Keratinocyte (primary cell): ENCODE measurements at regions not wholly inside any gene's neighbourhood (a gene's known extent, or its start where the extent isn't known, plus 50 kb on each side); places are given as distances from the start of the nearest gene placed in this dataset.
A peak's percentile ranks its signal among the peaks of the same experiment; 100 is the strongest.

ENCODE experiments used
- DNase-seq: peaks from one replicate; pipeline ENCODE4 v3.0.0-alpha.2; 2011; ENCODE audit warnings: low read depth, missing footprints, low spot score
- FAIRE-seq: peaks from 2 replicates; lab custom pipeline; 2011; peaks lifted over from hg19 to GRCh38; lab: Jason Lieb, UNC
- H2AFZ ChIP-seq: 2 replicates; pipeline ENCODE4 v1.6.0; 2012; ENCODE audit warnings: low read length, control low read depth, inconsistent platforms; ENCODE audit not compliant: control insufficient read depth
- H3K27ac ChIP-seq: 2 replicates; pipeline ENCODE4 v1.5.1; 2011; ENCODE audit warnings: low read length; ENCODE audit not compliant: control insufficient read depth, insufficient read depth
- H3K27me3 ChIP-seq: 3 replicates; pipeline ENCODE4 v1.6.0; 2011; ENCODE audit warnings: low read length; ENCODE audit not compliant: control insufficient read depth, insufficient read depth; ENCODE audit errors: extremely low read depth
- H3K36me3 ChIP-seq, 2 experiments: 2 replicates in 1 of 2; 3 replicates in 1 of 2; pipeline ENCODE4 v1.5.1; 2011; ENCODE audit warnings: low read length in 2 of 2, mild to moderate bottlenecking in 1 of 2; ENCODE audit not compliant: control insufficient read depth in 2 of 2, insufficient read depth in 2 of 2; ENCODE audit errors: extremely low read depth in 1 of 2
- H3K4me1 ChIP-seq: 3 replicates; pipeline ENCODE4 v1.5.1; 2011; ENCODE audit warnings: low read length; ENCODE audit not compliant: control insufficient read depth, insufficient read depth; ENCODE audit errors: extremely low read depth
- H3K4me2 ChIP-seq: 3 replicates; pipeline ENCODE4 v1.6.0; 2011; ENCODE audit warnings: low read depth, low read length; ENCODE audit not compliant: control insufficient read depth, insufficient read depth; ENCODE audit errors: extremely low read depth
- H3K4me3 ChIP-seq, 3 experiments: fragments of 200-600 bp in 1 of 3; sonication (generic) in 1 of 3; 2 replicates in 2 of 3; 3 replicates in 1 of 3; pipeline ENCODE4 v1.5.1; 2011 to 2016; ENCODE audit warnings: low read length in 3 of 3, mild to moderate bottlenecking in 3 of 3, control low read depth in 2 of 3, inconsistent platforms in 1 of 3, low read depth in 1 of 3, mixed read lengths in 1 of 3, mixed run types in 1 of 3, moderate library complexity in 1 of 3; ENCODE audit not compliant: control insufficient read depth in 2 of 3, insufficient read depth in 2 of 3; ENCODE audit errors: extremely low read depth in 1 of 3
- H3K79me2 ChIP-seq: 2 replicates; pipeline ENCODE4 v1.6.0; 2012; ENCODE audit warnings: low read length; ENCODE audit not compliant: control insufficient read depth, insufficient read depth
- H3K9ac ChIP-seq: 3 replicates; pipeline ENCODE4 v1.6.0; 2011; ENCODE audit warnings: low read length; ENCODE audit not compliant: control insufficient read depth, insufficient read depth; ENCODE audit errors: extremely low read depth
- H3K9me1 ChIP-seq: 3 replicates; pipeline ENCODE4 v1.6.0; 2011; ENCODE audit warnings: low read length; ENCODE audit not compliant: control insufficient read depth, insufficient read depth; ENCODE audit errors: extremely low read depth
- H3K9me3 ChIP-seq: 2 replicates; pipeline ENCODE4 v1.5.1; 2012; ENCODE audit warnings: low read depth, low read length; ENCODE audit not compliant: control insufficient read depth
- H4K20me1 ChIP-seq: 3 replicates; pipeline ENCODE4 v1.6.0; 2011; ENCODE audit warnings: low read length; ENCODE audit not compliant: control insufficient read depth, insufficient read depth; ENCODE audit errors: extremely low read depth
- CTCF ChIP-seq, 3 experiments: IDR thresholded peaks in 1 of 3; conservative IDR thresholded peaks in 1 of 3; optimal IDR thresholded peaks in 1 of 3; 2 replicates in 2 of 3; 3 replicates in 1 of 3; pipeline versions ENCODE3 to v1.5.1; 2011; ENCODE audit warnings: low read length in 3 of 3, mild to moderate bottlenecking in 3 of 3, moderate library complexity in 2 of 3, control low read depth in 1 of 3, inconsistent platforms in 1 of 3; ENCODE audit not compliant: insufficient read depth in 2 of 3; ENCODE audit errors: extremely low read depth in 1 of 3
- EZH2 ChIP-seq: IDR thresholded peaks from one replicate; pipeline ENCODE4 v1.6.1; 2012; ENCODE audit warnings: inconsistent platforms, mild to moderate bottlenecking, low read length, moderate library complexity
- dilution Hi-C: fragments of 300-500 bp; cut with MboI; formaldehyde crosslinking; loops from one replicate; pipeline ENCODE4 v1.7.0; 2020; ENCODE audit warnings: low sequenced_read_pairs; ENCODE audit not compliant: extremely low pct_ligation_motif_present

- H2AFZ ChIP-seq, result no peak overlapping the region
- no peak overlapping the region for H3K4me3 ChIP-seq
- DNase-seq (no peak), FAIRE-seq (peak; percentile 26)
- H4K20me1 ChIP-seq, result no peaks in the 10 kb centered on the region
- peaks cover 7% of the 10 kb centered on the region for H3K4me1 ChIP-seq
- no peaks in the 10 kb centered on the region for H3K36me3 ChIP-seq
- no peak overlapping the region for H3K4me2 ChIP-seq
- dilution Hi-C loops, result no loop called here
- H3K9me1 ChIP-seq, result no peaks in the 10 kb centered on the region
- no peak overlapping the region for H3K9ac ChIP-seq
- H3K9me3 ChIP-seq, result no peaks in the 10 kb centered on the region
- TF ChIP-seq EZH2, result no peak
- no peak for TF ChIP-seq CTCF (optimal IDR thresholded peaks at IDR 0.05 in 1 of 3, IDR thresholded peaks at IDR 0.05 in 1 of 3, conservative IDR thresholded peaks at IDR 0.05 in 1 of 3; ENCODE audit: extremely low read depth in 1 of 3, insufficient read depth in 2 of 3, low read length in 3 of 3)
- H3K79me2 ChIP-seq, result no peaks in the 10 kb centered on the region
- no peak overlapping the region for H3K27ac ChIP-seq
- H3K27me3 ChIP-seq, result no peaks in the 10 kb centered on the region
Measured at GRCh38 chr3:46120983-46121382, 87.1 kb downstream of the CCR1 start.

GRCh38 chr3:46119709-46120498 lies 88.2 kb downstream of the CCR1 start:
- Histone ChIP-seq H4K20me1 (no peaks in the 10 kb centered on the region), H3K27ac (no peak overlapping the region), H3K9ac (no peak overlapping the region), H3K9me3 (no peaks in the 10 kb centered on the region), H3K79me2 (no peaks in the 10 kb centered on the region), H3K9me1 (no peaks in the 10 kb centered on the region), H3K4me1 (peaks cover 13% of the 10 kb centered on the region), H3K4me3 (no peak overlapping the region), H2AFZ (no peak overlapping the region), H3K4me2 (no peak overlapping the region), H3K36me3 (no peaks in the 10 kb centered on the region), H3K27me3 (no peaks in the 10 kb centered on the region)
- no peak for TF ChIP-seq EZH2
- dilution Hi-C loops, result no loop called here
- no peak for DNase-seq
- no peak for FAIRE-seq

GRCh38 chr3:46119253-46119652 lies 88.9 kb downstream of the CCR1 start:
- TF ChIP-seq CTCF (optimal IDR thresholded peaks at IDR 0.05 in 1 of 3, IDR thresholded peaks at IDR 0.05 in 1 of 3, conservative IDR thresholded peaks at IDR 0.05 in 1 of 3; ENCODE audit: extremely low read depth in 1 of 3, insufficient read depth in 2 of 3, low read length in 3 of 3), result no peak
- TF ChIP-seq EZH2, result no peak

More at GRCh38 chr3:46119253-46119652, 88.9 kb downstream of the CCR1 start:
- Histone ChIP-seq H3K36me3 (no peaks in the 10 kb centered on the region), H4K20me1 (no peaks in the 10 kb centered on the region), H3K9me1 (no peaks in the 10 kb centered on the region), H3K9ac (no peak overlapping the region), H3K79me2 (no peaks in the 10 kb centered on the region), H3K4me3 (no peak overlapping the region), H3K27me3 (no peaks in the 10 kb centered on the region), H3K4me1 (peaks cover 20% of the 10 kb centered on the region), H2AFZ (no peak overlapping the region), H3K9me3 (no peaks in the 10 kb centered on the region), H3K27ac (no peak overlapping the region), H3K4me2 (no peak overlapping the region)
- no peak for DNase-seq
- dilution Hi-C loops, result no loop called here
- no peak for FAIRE-seq
